ENCODE measurements at regions not wholly inside any gene's neighbourhood (a gene's known extent, or its start where the extent isn't known, plus 50 kb on each side); places are given as distances from the start of the nearest gene placed in this dataset.
A peak's percentile ranks its signal among the peaks of the same experiment; 100 is the strongest.

DNA sequence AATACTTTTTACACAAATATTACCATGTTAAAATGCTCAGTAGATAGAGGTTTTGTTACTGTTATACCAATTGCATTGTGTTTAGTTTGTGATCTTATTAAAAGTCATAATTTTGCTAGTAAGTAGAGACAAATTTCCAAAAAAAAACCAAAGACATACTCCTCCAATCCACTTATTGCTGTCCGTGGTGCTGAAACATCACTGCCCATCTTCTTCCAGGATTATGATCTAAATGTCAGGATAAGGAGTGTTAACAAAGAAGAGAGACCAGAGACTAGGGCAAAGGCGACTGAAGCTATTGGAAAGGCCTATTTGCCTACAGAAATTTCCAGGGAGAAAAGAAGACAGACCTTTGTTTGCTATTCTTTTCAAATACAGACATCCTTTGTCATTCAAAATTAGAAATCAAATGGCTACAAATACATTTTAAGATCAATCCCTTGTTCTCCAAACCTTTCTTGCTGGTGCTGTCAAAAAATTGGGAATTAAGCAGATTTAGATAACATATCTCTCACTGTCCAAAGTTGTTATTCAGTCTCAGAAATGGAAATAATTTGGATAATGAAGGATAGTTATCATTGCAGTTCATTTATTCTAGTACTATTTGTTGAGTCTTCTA is 199.7 kb downstream of the C11orf91 start:
- TF ChIP-seq, protein P1, sequence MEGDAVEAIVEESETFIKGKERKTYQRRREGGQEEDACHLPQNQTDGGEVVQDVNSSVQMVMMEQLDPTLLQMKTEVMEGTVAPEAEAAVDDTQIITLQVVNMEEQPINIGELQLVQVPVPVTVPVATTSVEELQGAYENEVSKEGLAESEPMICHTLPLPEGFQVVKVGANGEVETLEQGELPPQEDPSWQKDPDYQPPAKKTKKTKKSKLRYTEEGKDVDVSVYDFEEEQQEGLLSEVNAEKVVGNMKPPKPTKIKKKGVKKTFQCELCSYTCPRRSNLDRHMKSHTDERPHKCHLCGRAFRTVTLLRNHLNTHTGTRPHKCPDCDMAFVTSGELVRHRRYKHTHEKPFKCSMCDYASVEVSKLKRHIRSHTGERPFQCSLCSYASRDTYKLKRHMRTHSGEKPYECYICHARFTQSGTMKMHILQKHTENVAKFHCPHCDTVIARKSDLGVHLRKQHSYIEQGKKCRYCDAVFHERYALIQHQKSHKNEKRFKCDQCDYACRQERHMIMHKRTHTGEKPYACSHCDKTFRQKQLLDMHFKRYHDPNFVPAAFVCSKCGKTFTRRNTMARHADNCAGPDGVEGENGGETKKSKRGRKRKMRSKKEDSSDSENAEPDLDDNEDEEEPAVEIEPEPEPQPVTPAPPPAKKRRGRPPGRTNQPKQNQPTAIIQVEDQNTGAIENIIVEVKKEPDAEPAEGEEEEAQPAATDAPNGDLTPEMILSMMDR (IDR thresholded peaks at IDR 0.05; ENCODE audit: low read depth, low read length) = no peak
- no peak overlapping the region for H3K4me3 ChIP-seq (replicated peaks in 1 of 2; ENCODE audit: low read depth in 2 of 2, low read length in 2 of 2)
- DNase-seq (ENCODE audit: low read depth in 2 of 2) = peak; percentile 47 to 64

GRCh38 chr11:33500332-33500731 is 200.3 kb downstream of the C11orf91 start:
- H3K4me3 ChIP-seq (replicated peaks in 1 of 2; ENCODE audit: low read depth in 2 of 2, low read length in 2 of 2) = no peak overlapping the region
- DNase-seq (ENCODE audit: low read depth in 2 of 2) = peak; percentile 13 to 36
- TF ChIP-seq, protein P1 (IDR thresholded peaks at IDR 0.05; ENCODE audit: low read depth, low read length) = no peak

DNA sequence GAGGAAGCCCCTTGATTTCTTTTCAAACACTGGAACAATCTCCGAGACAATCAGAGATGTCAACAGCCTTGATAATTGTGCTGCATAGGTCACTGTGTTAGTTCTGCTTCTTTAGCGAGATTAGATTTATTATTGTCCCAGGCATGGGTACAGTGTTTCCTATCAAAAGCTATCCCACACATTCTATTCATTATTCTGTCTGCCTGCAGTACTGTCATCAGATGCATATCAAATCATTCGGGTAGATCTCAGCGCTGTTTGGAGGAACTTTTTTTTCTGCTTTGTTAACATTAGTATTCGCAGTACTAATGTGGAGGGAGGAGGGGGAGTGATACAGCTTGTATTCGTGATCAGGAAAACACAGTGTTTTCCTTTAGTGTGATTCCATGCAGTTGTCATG is 208.0 kb downstream of the C11orf91 start:
- no peak for DNase-seq (ENCODE audit: low read depth in 2 of 2)
- TF ChIP-seq, protein P1 (IDR thresholded peaks at IDR 0.05; ENCODE audit: low read depth, low read length) = no peak
- no peak overlapping the region for H3K4me3 ChIP-seq (replicated peaks in 1 of 2; ENCODE audit: low read depth in 2 of 2, low read length in 2 of 2)

DNA sequence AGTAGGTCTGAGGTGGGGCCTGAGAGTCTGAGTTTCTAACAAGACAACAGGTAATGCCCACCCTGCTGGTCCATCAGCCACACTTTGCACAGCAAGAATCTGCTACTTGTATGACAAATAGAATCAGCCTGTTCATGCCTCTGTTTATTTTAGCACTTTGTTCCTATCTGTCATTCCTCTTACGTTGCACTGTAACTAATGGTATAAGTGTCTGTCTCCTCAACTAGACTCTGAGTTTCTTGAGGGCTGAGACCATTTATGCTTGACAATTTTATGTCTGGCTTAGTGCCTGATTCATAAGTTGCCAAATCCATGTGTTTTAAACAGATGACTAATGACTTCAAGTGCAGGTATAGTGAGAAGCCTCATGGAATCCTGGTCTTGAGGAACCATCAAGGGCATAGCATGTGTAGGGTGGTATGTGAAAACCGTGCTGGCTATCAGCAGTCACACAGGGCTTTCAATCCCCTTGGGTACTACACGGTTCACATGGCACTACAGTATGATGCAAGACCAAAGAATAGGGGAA is 209.7 kb downstream of the C11orf91 start:
- TF ChIP-seq, protein P1 (IDR thresholded peaks at IDR 0.05; ENCODE audit: low read depth, low read length) = no peak
- no peak overlapping the region for H3K4me3 ChIP-seq (replicated peaks in 1 of 2; ENCODE audit: low read depth in 2 of 2, low read length in 2 of 2)
- DNase-seq (ENCODE audit: low read depth in 2 of 2) = no peak

DNA sequence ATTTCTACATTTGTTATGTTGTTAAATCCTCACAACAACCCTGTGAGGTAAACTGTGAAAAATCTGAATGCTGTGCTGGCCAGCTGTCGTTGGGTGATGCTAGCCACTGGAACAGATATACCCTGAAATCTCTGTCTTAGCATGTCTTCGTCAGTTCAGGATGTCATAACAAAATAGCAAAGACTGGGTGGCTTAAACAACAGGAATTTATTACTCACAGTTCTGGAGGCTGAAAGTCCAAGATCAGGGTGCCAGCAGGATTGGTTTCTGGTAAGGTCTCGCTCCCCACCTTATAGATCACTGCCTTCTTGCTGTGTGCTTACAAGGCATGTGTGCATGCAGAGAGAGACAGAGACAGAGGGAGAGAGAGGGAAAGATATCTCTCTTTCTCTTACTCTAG is 211.7 kb downstream of the C11orf91 start:
- DNase-seq (ENCODE audit: low read depth in 2 of 2) = no peak
- TF ChIP-seq, protein P1 (IDR thresholded peaks at IDR 0.05; ENCODE audit: low read depth, low read length) = no peak

DNA sequence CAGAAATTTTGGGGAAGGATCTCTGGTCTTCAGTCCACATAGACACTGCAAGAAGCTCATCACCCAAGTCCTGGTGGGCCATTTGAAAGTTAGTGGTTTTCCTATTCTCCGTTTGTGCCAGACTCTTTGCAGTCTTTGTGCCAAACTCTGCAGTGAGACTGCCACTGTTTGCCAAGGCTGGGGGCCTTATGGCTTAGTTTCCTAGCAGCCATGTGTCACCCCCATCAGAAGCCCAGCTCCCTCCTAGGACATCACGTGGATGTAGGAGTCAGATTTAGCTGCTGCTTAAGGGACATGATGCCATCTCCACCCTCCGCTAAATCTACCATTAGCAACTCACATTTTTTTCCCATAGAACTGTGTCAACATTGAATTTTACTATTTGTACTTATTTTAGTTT is 220.0 kb downstream of the C11orf91 start:
- no peak for DNase-seq (ENCODE audit: low read depth in 2 of 2)
- H3K4me3 ChIP-seq (replicated peaks in 1 of 2; ENCODE audit: low read depth in 2 of 2, low read length in 2 of 2) = no peak overlapping the region
- TF ChIP-seq, protein P1 (IDR thresholded peaks at IDR 0.05; ENCODE audit: low read depth, low read length) = no peak

More for the DNA sequence above, 211.7 kb downstream of the C11orf91 start:
- H3K4me3 ChIP-seq (replicated peaks in 1 of 2; ENCODE audit: low read depth in 2 of 2, low read length in 2 of 2) = no peak overlapping the region

- TF ChIP-seq, protein P1 (IDR thresholded peaks at IDR 0.05; ENCODE audit: low read depth, low read length) = no peak
- DNase-seq (ENCODE audit: low read depth in 2 of 2) = no peak
These were observed 221.4 kb downstream of the C11orf91 start for GRCh38 chr11:33479231-33479630.

More at GRCh38 chr11:33479231-33479630, 221.4 kb downstream of the C11orf91 start:
- no peak overlapping the region for H3K4me3 ChIP-seq (replicated peaks in 1 of 2; ENCODE audit: low read depth in 2 of 2, low read length in 2 of 2)
